22Rv1 (cell line): ENCODE measurements at regions not wholly inside any gene's neighbourhood (a gene's known extent, or its start where the extent isn't known, plus 50 kb on each side); places are given as distances from the start of the nearest gene placed in this dataset.

Experiments used
- ZFX ChIP-seq: fragments of 450-650 bp; IDR thresholded peaks from 2 replicates; pipeline ENCODE4 v1.6.1; 2017; ENCODE audit warnings: antibody characterized with exemption, borderline replicate concordance
- TF ChIP-seq, protein P1 (sequence below): fragments of 450-650 bp; IDR thresholded peaks from 2 replicates; pipeline ENCODE4 v1.5.1; 2017; ENCODE audit warnings: mild to moderate bottlenecking

DNA sequence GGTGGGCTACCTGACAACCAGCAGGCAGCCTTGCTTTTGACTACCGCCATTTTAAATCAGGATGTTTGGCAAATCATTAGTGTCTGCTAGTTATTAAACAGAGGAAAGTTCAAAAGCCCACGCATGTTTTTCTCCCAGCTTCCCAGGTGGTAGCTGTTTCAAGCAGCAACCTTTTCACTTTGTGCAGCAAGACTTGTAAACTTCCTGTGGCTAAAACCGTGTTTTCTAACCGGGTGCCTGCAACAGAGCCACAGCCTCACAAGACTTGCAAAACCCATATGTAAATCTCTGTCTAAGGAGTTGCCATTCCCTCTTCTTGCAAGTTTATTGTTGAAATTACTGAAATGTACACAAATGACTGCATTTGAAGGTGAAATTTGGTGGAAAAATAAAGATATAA, 633.1 kb downstream of the BCL11A start:
- TF ChIP-seq, protein P1, sequence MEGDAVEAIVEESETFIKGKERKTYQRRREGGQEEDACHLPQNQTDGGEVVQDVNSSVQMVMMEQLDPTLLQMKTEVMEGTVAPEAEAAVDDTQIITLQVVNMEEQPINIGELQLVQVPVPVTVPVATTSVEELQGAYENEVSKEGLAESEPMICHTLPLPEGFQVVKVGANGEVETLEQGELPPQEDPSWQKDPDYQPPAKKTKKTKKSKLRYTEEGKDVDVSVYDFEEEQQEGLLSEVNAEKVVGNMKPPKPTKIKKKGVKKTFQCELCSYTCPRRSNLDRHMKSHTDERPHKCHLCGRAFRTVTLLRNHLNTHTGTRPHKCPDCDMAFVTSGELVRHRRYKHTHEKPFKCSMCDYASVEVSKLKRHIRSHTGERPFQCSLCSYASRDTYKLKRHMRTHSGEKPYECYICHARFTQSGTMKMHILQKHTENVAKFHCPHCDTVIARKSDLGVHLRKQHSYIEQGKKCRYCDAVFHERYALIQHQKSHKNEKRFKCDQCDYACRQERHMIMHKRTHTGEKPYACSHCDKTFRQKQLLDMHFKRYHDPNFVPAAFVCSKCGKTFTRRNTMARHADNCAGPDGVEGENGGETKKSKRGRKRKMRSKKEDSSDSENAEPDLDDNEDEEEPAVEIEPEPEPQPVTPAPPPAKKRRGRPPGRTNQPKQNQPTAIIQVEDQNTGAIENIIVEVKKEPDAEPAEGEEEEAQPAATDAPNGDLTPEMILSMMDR = no peak
- no peak for TF ChIP-seq ZFX
